K562 (cell line): ENCODE measurements at regions not wholly inside any gene's neighbourhood (a gene's known extent, or its start where the extent isn't known, plus 50 kb on each side); places are given as distances from the start of the nearest gene placed in this dataset.

Experiments used
- ATAC-seq: fragments of 200-7000 bp; cut with Tn5 transposase; 3 replicates; pipeline ENCODE4 v1.9.1; 2020; ENCODE audit warnings: moderate library complexity
- BruUV-seq: library from RNA; stranded (reverse); fragments of 400-500 nt; replicated peaks from 2 replicates; lab custom pipeline; 2021; lab: Mats Ljungman, UMichigan
- CTCF ChIA-PET: fragments of 300-600 bp; formaldehyde crosslinking; extraction: SDS; loops from one replicate; lab custom pipeline; 2021; ENCODE audit warnings: low intra/inter-chr PET ratio; lab: Yijun Ruan, JAX
- POLR2A ChIA-PET: fragments of 300-600, 350-650 bp; sonication (Branson Sonifier 250); formaldehyde crosslinking; extraction: SDS; loops from one replicate; lab custom pipeline; 2021; ENCODE audit warnings: antibody characterized with exemption, inconsistent platforms; lab: Yijun Ruan, JAX
- DNase-seq, 4 experiments: peaks; one replicate each; pipeline versions ENCODE4 v3.0.0 to v3.0.0-alpha.2; 2011 to 2018; ENCODE audit warnings: low spot score in 3 of 4, mixed read lengths in 3 of 4; ENCODE audit errors: extremely low read depth in 1 of 4
- FAIRE-seq: peaks from 2 replicates; lab custom pipeline; 2011; peaks lifted over from hg19 to GRCh38; lab: Jason Lieb, UNC
- H2AFZ ChIP-seq: 2 replicates; pipeline ENCODE4 v1.6.0; 2011; ENCODE audit warnings: low read depth, low read length, control low read depth, inconsistent platforms
- H3K27ac ChIP-seq: fragments of 200-600 bp; 3 replicates; pipeline ENCODE4 v1.8.0; 2011; ENCODE audit warnings: low read depth, mild to moderate bottlenecking, control low read depth, inconsistent platforms, low read length, moderate library complexity, mixed read lengths; ENCODE audit errors: extremely low read depth
- H3K27me3 ChIP-seq, 2 experiments: fragments of 300-600 bp in 1 of 2; 2 replicates in 1 of 2; 3 replicates in 1 of 2; pipeline versions ENCODE4 v1.6.0 to v1.8.0; 2011; ENCODE audit warnings: inconsistent platforms in 2 of 2, low read length in 2 of 2, mild to moderate bottlenecking in 1 of 2, mixed read lengths in 1 of 2, moderate library complexity in 1 of 2; ENCODE audit not compliant: control insufficient read depth in 2 of 2, insufficient read depth in 2 of 2
- H3K36me3 ChIP-seq: fragments of 300-600 bp; 3 replicates; pipeline ENCODE4 v1.8.0; 2011; ENCODE audit warnings: mild to moderate bottlenecking, low read length, inconsistent platforms; ENCODE audit not compliant: control insufficient read depth, insufficient read depth
- H3K4me1 ChIP-seq, 2 experiments: fragments of 200-600 bp in 1 of 2; replicated peaks in 1 of 2; 2 replicates in 1 of 2; 3 replicates in 1 of 2; pipeline versions ENCODE4 v1.5.1 to v1.8.0; 2011; ENCODE audit warnings: inconsistent platforms in 2 of 2, low read length in 2 of 2, mild to moderate bottlenecking in 1 of 2, mixed read lengths in 1 of 2, moderate library complexity in 1 of 2; ENCODE audit not compliant: control insufficient read depth in 2 of 2, insufficient read depth in 2 of 2
- H3K4me2 ChIP-seq: 2 replicates; pipeline ENCODE4 v1.6.1; 2011; ENCODE audit warnings: low read length, control low read depth, inconsistent platforms, mixed read lengths; ENCODE audit not compliant: insufficient read depth
- H3K4me3 ChIP-seq: fragments of 200-600 bp; sonication (generic), shearing (Covaris generic); 2 replicates; pipeline ENCODE4 v1.5.1; 2016; ENCODE audit warnings: control low read depth, inconsistent platforms
- H3K79me2 ChIP-seq: fragments of 200-600 bp; 3 replicates; pipeline ENCODE4 v1.8.0; 2011; ENCODE audit warnings: low read length, inconsistent platforms; ENCODE audit not compliant: control insufficient read depth, insufficient read depth
- H3K9ac ChIP-seq, 2 experiments: 2 replicates each; pipeline versions ENCODE4 v1.6.0 to v1.6.1; 2011; ENCODE audit warnings: low read depth in 2 of 2, low read length in 2 of 2, control low read depth in 1 of 2, inconsistent platforms in 1 of 2, mild to moderate bottlenecking in 1 of 2, mixed read lengths in 1 of 2; ENCODE audit not compliant: insufficient read depth in 1 of 2
- H3K9me1 ChIP-seq: one replicate; pipeline ENCODE4 v1.6.0; 2011; ENCODE audit warnings: inconsistent platforms, mild to moderate bottlenecking, low read length, moderate library complexity; ENCODE audit not compliant: control insufficient read depth, insufficient read depth
- H3K9me3 ChIP-seq: replicated peaks from 2 replicates; pipeline ENCODE4 v1.5.1; 2011; ENCODE audit warnings: low read depth, low read length, inconsistent platforms; ENCODE audit not compliant: control insufficient read depth, insufficient read depth
- H4K20me1 ChIP-seq: replicated peaks from 2 replicates; pipeline ENCODE4 v1.6.1; 2011; ENCODE audit warnings: low read length, inconsistent platforms, mixed read lengths; ENCODE audit not compliant: control insufficient read depth, insufficient read depth
- DPF2 ChIP-seq: fragments of 450-650 bp; IDR thresholded peaks from 2 replicates; pipeline ENCODE4 v1.6.1; 2016
- EP300 ChIP-seq: IDR thresholded peaks from 2 replicates; pipeline ENCODE4 v1.6.1; 2012; ENCODE audit warnings: low read length, improper control_type of control experiment
- NCOA6 ChIP-seq: fragments of 450-650 bp; IDR thresholded peaks from 2 replicates; pipeline ENCODE4 v1.6.1; 2017; ENCODE audit warnings: mild to moderate bottlenecking
- TRIM24 ChIP-seq, 2 experiments: fragments of 450-650 bp; IDR thresholded peaks; 2 replicates each; pipeline ENCODE4 v1.6.1; 2016
- XRCC4 ChIP-seq: IDR thresholded peaks from one replicate; pipeline ENCODE4 v1.6.1; 2011; ENCODE audit not compliant: insufficient read depth, insufficient read length; ENCODE audit errors: extremely low read depth
- ZEB2 ChIP-seq: fragments of 450-650 bp; IDR thresholded peaks from 2 replicates; pipeline ENCODE4 v1.6.1; 2016
- ZNF133 ChIP-seq: fragments of 250-450 bp; sonication (Bioruptor Pico); IDR thresholded peaks from 2 replicates; pipeline ENCODE4 v1.4.0; 2020; ENCODE audit warnings: mild to moderate bottlenecking
- ZNF217 ChIP-seq: sonication (generic); formaldehyde crosslinking; IDR thresholded peaks from 2 replicates; pipeline ENCODE4 v1.8.0; 2022; ENCODE audit warnings: mild to moderate bottlenecking, missing genetic modification reagents
- WGBS: fragments of 100-300 bp; shearing (Covaris generic); methylation state at CpG from one replicate; pipeline ENCODE4 v1.1.6; 2016; ENCODE audit warnings: low coverage, mixed read lengths; ENCODE audit not compliant: insufficient coverage; ENCODE audit errors: missing lambda C conversion rate; 5-methylcytosine and 5-hydroxymethylcytosine counted together
- in situ Hi-C: fragments of 300-500 bp; cut with MboI; formaldehyde crosslinking; loops from 4 replicates; pipeline ENCODE4 v1.15.0; 2018; ENCODE audit warnings: inconsistent platforms, mixed read lengths
- intact Hi-C: fragments of 100-400 bp; cut with micrococcal nuclease; formaldehyde crosslinking; loops from 2 replicates; pipeline ENCODE4 v1.14.2; 2022

DNA sequence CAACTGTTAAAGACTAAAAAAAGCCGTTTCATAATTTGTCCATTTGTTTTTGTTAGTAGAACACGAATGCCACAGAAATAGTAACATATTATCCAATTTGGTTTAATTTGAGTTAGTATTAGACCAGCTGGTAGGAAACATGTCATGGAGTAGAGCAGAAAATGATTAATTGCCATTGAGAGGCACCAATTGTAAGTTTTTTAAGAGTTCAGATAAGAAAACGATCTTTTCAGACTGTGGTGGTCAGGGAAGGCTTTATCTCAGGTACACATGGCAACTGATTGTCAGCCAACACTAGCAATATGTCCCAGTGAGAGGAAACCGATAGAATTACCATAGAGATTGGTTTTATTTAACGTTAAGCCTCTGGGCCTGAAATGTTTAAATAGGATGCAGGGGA, 438.2 kb upstream of the MAP2 start (continued):
- TF ChIP-seq ZEB2 = peak; percentile 60; the same call in 1 of the 2 replicates
- 0 out of 2 replicates have a peak, but pooled peaks have one; percentile 31 for TF ChIP-seq DPF2
- TF ChIP-seq EP300 = peak; percentile 55; the same call in 1 of the 2 replicates
- peak in 1 of 2 experiments; percentile 28; a peak in 1 of 4 replicates for TF ChIP-seq TRIM24 (IDR thresholded peaks at IDR 0.05)

- POLR2A ChIA-PET = no interaction called here
- Histone ChIP-seq H3K4me2 (no peak overlapping the region), H3K4me1 (no peaks in the 10 kb centered on the region), H3K9ac (no peak overlapping the region), H3K4me3 (no peak overlapping the region), H2AFZ (no peak overlapping the region), H3K9me3 (no peaks in the 10 kb centered on the region), H3K27ac (no peak overlapping the region), H3K9me1 (no peaks in the 10 kb centered on the region), H3K79me2 (no peaks in the 10 kb centered on the region), H4K20me1 (no peaks in the 10 kb centered on the region), H3K27me3 (no peaks in the 10 kb centered on the region), H3K36me3 (no peaks in the 10 kb centered on the region)
- DNase-seq (no peak), ATAC-seq (no peak), FAIRE-seq (no peak)
- CTCF ChIA-PET = no interaction called here
- 51% methylated on average over 2 of the region's 3 CpGs for WGBS
- intact Hi-C loops = no loop called here
- no TSS peak for BruUV-seq
- in situ Hi-C loops = no loop called here
- TF ChIP-seq NCOA6 (no peak), XRCC4 (no peak), ZNF133 (no peak), ZNF217 (CRISPR knock-in tag) (no peak)
Measured at GRCh38 chr2:208990716-208991115, 433.1 kb upstream of the MAP2 start.
